ENCODE measurements at regions not wholly inside any gene's neighbourhood (a gene's known extent, or its start where the extent isn't known, plus 50 kb on each side); places are given as distances from the start of the nearest gene placed in this dataset.
A peak's percentile ranks its signal among the peaks of the same experiment; 100 is the strongest.

DNA sequence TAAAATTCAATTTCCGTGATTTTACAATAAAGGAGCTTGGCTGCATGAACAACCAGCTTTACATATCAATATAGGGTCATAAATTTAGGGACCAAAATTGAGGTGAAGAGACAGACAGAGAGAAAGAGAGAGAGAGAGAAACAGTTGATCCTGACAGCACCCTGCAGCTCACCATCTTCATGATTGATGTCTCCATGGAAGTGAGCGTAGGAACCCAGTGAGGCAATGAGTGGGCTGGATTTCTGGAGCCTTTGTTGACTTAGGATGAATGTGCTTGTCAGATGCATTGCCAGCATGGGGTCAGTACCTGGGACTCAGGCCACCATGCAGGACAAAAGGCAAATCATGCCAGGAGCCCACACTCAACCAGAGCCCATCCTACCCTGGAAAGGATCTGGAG lies 165.1 kb upstream of the SYNDIG1 start:
- 88 to 94% (median 91%) methylated on average over 2 of the region's 2 CpGs for WGBS, 4 donors
- ATAC-seq (no peak), DNase-seq (no peak)
- H3K4me3 ChIP-seq, result no peak overlapping the region
- H3K36me3 ChIP-seq, result no peaks in the 10 kb centered on the region
- no peaks in the 10 kb centered on the region for H3K9me3 ChIP-seq
- TF ChIP-seq, protein P1, sequence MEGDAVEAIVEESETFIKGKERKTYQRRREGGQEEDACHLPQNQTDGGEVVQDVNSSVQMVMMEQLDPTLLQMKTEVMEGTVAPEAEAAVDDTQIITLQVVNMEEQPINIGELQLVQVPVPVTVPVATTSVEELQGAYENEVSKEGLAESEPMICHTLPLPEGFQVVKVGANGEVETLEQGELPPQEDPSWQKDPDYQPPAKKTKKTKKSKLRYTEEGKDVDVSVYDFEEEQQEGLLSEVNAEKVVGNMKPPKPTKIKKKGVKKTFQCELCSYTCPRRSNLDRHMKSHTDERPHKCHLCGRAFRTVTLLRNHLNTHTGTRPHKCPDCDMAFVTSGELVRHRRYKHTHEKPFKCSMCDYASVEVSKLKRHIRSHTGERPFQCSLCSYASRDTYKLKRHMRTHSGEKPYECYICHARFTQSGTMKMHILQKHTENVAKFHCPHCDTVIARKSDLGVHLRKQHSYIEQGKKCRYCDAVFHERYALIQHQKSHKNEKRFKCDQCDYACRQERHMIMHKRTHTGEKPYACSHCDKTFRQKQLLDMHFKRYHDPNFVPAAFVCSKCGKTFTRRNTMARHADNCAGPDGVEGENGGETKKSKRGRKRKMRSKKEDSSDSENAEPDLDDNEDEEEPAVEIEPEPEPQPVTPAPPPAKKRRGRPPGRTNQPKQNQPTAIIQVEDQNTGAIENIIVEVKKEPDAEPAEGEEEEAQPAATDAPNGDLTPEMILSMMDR (IDR thresholded peaks at IDR 0.05), result no peak
- no peak for TF ChIP-seq POLR2A (IDR thresholded peaks at IDR 0.05)
- H3K27ac ChIP-seq, result no peak overlapping the region
- H3K4me1 ChIP-seq, result no peaks in the 10 kb centered on the region
- peaks cover 0 to 8% (median 2%) of the 10 kb centered on the region in 9 donors for H3K27me3 ChIP-seq
- intact Hi-C loops (cut with DNase I), result loop anchor here in 2 of 10 donors (5.0 to 10.0 kb wide), 2 partner anchors 478 to 481 kb away; no protein-coding TSS in a partner anchor

DNA sequence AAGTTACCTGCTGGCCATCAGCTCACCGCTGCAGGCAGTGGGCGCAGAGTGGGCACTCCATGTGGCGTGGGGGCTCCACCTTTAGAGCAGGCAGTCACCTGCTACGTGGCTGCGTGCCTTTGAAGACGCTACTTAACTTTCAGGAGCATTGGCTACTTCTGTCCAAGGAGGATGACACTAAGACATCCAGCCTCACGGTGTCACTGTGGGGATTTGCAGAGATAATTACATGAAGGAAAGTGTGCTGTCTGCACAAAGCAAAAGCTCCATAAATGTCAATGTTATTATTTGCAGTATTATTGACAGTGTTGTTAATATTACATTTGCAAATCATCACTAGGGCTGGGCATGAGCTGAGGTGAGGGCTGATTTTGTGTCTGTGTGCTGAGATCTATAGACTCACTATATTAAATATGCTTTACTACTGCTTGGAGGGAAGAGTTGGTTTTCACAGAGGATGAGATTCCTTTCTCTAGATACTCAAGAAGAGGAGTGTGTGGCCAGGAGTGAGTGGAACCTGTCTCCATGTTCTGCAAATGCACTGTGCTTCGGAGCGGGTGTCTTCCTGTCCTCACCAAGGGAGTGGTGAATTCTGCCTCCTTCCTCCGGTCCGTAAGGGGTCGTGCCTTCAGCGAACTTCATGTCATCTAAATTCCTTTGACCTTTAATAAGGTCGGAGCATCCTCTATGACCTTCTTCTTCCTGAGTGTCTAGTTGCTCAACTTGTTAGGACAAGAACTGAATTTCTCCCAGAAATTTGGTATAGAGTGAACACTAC lies 165.8 kb upstream of the SYNDIG1 start:
- ATAC-seq (peak in 2 of 4 donors; percentile 36 to 41), DNase-seq (no peak)
- H3K27ac ChIP-seq, result no peak overlapping the region
- H3K4me1 ChIP-seq, result no peaks in the 10 kb centered on the region
- no peaks in the 10 kb centered on the region for H3K36me3 ChIP-seq
- whole genome bisulfite sequencing, 4 donors, result 76 to 81% (median 79%) methylated on average over 14 of the region's 14 CpGs
- no peak overlapping the region for H3K4me3 ChIP-seq
- TF ChIP-seq, protein P1 (IDR thresholded peaks at IDR 0.05), result peak in 9 of 12 donors; percentile 9 to 38 (median 24)
- no peak for TF ChIP-seq POLR2A (IDR thresholded peaks at IDR 0.05)
- H3K9me3 ChIP-seq, result no peaks in the 10 kb centered on the region
- peaks cover 0 to 8% (median 2%) of the 10 kb centered on the region in 9 donors for H3K27me3 ChIP-seq
- intact Hi-C loops (cut with DNase I), result loop anchor here in 2 of 10 donors (5.0 to 10.0 kb wide), 2 partner anchors 479 to 481 kb away; no protein-coding TSS in a partner anchor

DNA sequence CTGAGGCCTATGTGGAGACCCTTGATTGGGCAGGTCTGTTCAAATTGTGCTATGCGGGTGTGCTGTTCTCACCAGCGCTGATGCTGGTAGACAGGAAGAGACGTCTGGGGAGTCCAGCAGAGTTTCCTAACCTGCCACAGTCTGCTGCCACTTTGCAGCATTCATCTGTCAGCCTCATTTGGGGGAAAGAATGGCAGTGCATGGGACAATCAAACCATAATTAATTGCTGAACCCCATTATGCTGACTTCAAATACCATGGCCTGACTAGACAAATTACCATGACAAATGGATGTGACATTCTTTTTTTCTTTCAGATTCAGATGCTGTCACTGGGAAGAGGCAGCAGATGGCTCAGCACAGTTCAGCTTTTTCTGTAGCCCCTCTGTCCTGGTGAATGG lies 171.4 kb upstream of the SYNDIG1 start:
- DNase-seq (no peak), ATAC-seq (no peak)
- intact Hi-C loops (cut with DNase I), result no loop called here
- Histone ChIP-seq H3K27me3 (peaks cover 0 to 6% (median 0%) of the 10 kb centered on the region in 9 donors), H3K36me3 (no peaks in the 10 kb centered on the region), H3K27ac (no peak overlapping the region), H3K4me3 (no peak overlapping the region), H3K9me3 (no peaks in the 10 kb centered on the region), H3K4me1 (no peaks in the 10 kb centered on the region)
- no peak for TF ChIP-seq POLR2A (IDR thresholded peaks at IDR 0.05)
- WGBS, 4 donors, result 68 to 81% (median 76%) methylated on average over 3 of the region's 3 CpGs

DNA sequence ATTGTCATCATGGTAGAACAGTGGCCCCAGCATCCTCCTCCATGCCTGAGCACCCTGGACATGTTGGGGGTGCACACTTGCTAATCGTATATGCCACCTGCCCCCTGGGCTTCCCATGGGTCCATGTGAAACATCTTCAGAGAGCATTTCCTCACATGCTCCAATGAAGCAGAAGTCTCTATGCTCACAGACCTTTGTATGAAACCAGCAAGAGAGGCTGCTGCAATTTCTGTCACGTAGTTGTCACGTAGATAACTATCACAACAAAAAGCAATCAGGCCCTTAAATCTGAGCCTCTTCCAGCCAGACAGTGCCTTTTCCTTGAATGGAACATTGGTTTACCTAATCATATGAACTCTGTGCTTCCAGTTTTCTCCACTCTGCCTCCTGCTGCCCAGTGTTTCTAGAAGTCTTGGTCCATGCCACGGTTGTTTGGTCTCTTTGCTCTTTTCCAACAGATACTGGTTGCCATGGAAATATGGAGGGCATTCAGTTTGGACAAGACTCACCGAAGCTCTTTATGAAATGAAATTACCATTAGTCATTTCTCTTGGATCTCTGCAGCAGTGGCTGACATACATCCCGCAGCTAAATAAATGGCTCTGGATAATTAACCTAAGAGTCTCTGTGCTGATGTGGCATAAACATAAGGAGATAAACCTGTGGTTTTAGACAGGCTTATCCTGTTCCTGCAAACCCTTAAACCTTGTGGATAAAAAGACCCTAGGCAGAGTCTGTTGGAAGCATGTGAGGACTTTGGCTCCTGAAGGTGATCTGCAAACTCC lies 172.8 kb upstream of the SYNDIG1 start:
- intact Hi-C loops (cut with DNase I), result no loop called here
- peaks cover 0 to 6% (median 0%) of the 10 kb centered on the region in 9 donors for H3K27me3 ChIP-seq

More for the DNA sequence above, 172.8 kb upstream of the SYNDIG1 start:
- Histone ChIP-seq H3K4me1 (no peaks in the 10 kb centered on the region), H3K36me3 (no peaks in the 10 kb centered on the region), H3K9me3 (no peaks in the 10 kb centered on the region), H3K27ac (no peak overlapping the region), H3K4me3 (no peak overlapping the region)
- WGBS, 4 donors, result 76 to 84% (median 78%) methylated on average over 6 of the region's 6 CpGs
- DNase-seq (no peak), ATAC-seq (no peak)
- TF ChIP-seq, protein P1 (IDR thresholded peaks at IDR 0.05), result no peak
- TF ChIP-seq POLR2A (IDR thresholded peaks at IDR 0.05), result no peak

Measured in heart left ventricle (tissue), 16 donors.